ENCODE measurements at regions not wholly inside any gene's neighbourhood (a gene's known extent, or its start where the extent isn't known, plus 50 kb on each side); places are given as distances from the start of the nearest gene placed in this dataset.

DNA sequence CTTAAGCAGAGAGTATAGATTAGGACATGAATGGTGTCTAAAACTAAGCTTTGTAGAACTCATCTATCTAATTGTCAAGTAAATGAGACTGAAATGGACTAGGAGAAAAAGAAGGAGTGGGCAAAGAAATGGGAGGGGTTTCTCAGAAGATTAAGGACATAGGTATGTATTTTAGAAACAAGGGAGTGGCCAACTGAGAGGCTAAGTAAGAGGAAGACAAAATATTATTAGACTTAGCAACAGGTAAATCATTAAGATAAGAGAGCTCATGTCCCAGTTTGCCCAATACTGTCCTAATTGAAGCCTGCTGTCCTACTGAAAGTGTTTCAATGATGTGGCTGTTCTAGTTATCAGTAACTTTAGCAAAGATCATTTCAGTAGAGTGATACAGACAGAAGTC lies 171.4 kb downstream of the KITLG start:
- TF ChIP-seq, protein P1, sequence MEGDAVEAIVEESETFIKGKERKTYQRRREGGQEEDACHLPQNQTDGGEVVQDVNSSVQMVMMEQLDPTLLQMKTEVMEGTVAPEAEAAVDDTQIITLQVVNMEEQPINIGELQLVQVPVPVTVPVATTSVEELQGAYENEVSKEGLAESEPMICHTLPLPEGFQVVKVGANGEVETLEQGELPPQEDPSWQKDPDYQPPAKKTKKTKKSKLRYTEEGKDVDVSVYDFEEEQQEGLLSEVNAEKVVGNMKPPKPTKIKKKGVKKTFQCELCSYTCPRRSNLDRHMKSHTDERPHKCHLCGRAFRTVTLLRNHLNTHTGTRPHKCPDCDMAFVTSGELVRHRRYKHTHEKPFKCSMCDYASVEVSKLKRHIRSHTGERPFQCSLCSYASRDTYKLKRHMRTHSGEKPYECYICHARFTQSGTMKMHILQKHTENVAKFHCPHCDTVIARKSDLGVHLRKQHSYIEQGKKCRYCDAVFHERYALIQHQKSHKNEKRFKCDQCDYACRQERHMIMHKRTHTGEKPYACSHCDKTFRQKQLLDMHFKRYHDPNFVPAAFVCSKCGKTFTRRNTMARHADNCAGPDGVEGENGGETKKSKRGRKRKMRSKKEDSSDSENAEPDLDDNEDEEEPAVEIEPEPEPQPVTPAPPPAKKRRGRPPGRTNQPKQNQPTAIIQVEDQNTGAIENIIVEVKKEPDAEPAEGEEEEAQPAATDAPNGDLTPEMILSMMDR (conservative IDR thresholded peaks at IDR 0.05; ENCODE audit: low read length), result no peak
- TF ChIP-seq EZH2phosphoT487 (IDR thresholded peaks at IDR 0.05; ENCODE audit: borderline replicate concordance), result no peak
